Stomach smooth muscle (tissue), 2 donors: ENCODE measurements at regions not wholly inside any gene's neighbourhood (a gene's known extent, or its start where the extent isn't known, plus 50 kb on each side); places are given as distances from the start of the nearest gene placed in this dataset.
"Not testable (repeated sequence)": the region's sequence is repeated elsewhere in the genome, so short reads cannot be mapped to it uniquely, and the experiment has no call there.

Source experiments
- H3K27ac ChIP-seq: one replicate; pipeline ENCODE4 v1.7.0; 2013; ENCODE audit warnings: mild to moderate bottlenecking, low read length, inconsistent platforms
- H3K27me3 ChIP-seq, 2 donors: one replicate each; pipeline ENCODE4 v1.7.0; 2013; ENCODE audit warnings: low read length in 2 of 2; ENCODE audit not compliant: insufficient read depth in 2 of 2, control insufficient read depth in 1 of 2
- H3K36me3 ChIP-seq, 2 donors: one replicate each; pipeline ENCODE4 v1.7.0; 2013; ENCODE audit warnings: low read length in 2 of 2; ENCODE audit not compliant: control insufficient read depth in 2 of 2, insufficient read depth in 2 of 2
- H3K4me1 ChIP-seq: one replicate; pipeline ENCODE4 v1.7.0; 2013; ENCODE audit warnings: low read length; ENCODE audit not compliant: control insufficient read depth, insufficient read depth
- H3K4me3 ChIP-seq, 2 donors: one replicate each; pipeline ENCODE4 v1.7.0; 2013; ENCODE audit warnings: low read length in 2 of 2
- H3K9ac ChIP-seq, 2 donors: one replicate each; pipeline ENCODE4 v1.7.0; 2013; ENCODE audit warnings: low read length in 2 of 2, mild to moderate bottlenecking in 1 of 2
- H3K9me3 ChIP-seq, 2 donors: one replicate each; pipeline ENCODE4 v1.7.0; 2013; ENCODE audit warnings: low read length in 2 of 2; ENCODE audit not compliant: control insufficient read depth in 2 of 2
- donor health status: healthy.
- donor health status: Pancreatic carcinoma.

GRCh38 chr5:117539692-117540091, 965.1 kb upstream of the SEMA6A start:
- H3K27ac ChIP-seq = no peak overlapping the region
- no peaks in the 10 kb centered on the region for H3K4me1 ChIP-seq
- H3K27me3 ChIP-seq = no peaks in the 10 kb centered on the region
- H3K36me3 ChIP-seq = no peaks in the 10 kb centered on the region
- no peak overlapping the region for H3K9ac ChIP-seq
- H3K9me3 ChIP-seq = no peaks in the 10 kb centered on the region
- H3K4me3 ChIP-seq = no peak overlapping the region

- Histone ChIP-seq H3K27ac (no peak overlapping the region), H3K9me3 (no peaks in the 10 kb centered on the region), H3K4me1 (no peaks in the 10 kb centered on the region), H3K4me3 (no peak overlapping the region), H3K27me3 (no peaks in the 10 kb centered on the region), H3K36me3 (no peaks in the 10 kb centered on the region), H3K9ac (no peak overlapping the region)
Observed at GRCh38 chr5:117533792-117534191, 959.2 kb upstream of the SEMA6A start.

GRCh38 chr5:117533051-117533670, 958.5 kb upstream of the SEMA6A start:
- H3K9ac ChIP-seq, H3K36me3 ChIP-seq, H3K27me3 ChIP-seq, H3K9me3 ChIP-seq, H3K4me1 ChIP-seq, H3K27ac ChIP-seq, H3K4me3 ChIP-seq: not testable (repeated sequence)

GRCh38 chr5:117519957-117520500, 945.4 kb upstream of the SEMA6A start:
- Histone ChIP-seq H3K4me1 (no peaks in the 10 kb centered on the region), H3K4me3 (no peak overlapping the region), H3K27me3 (no peaks in the 10 kb centered on the region), H3K9me3 (peaks cover 0 to 2% of the 10 kb centered on the region in 2 donors), H3K9ac (no peak overlapping the region), H3K36me3 (no peaks in the 10 kb centered on the region), H3K27ac (no peak overlapping the region)

- no peaks in the 10 kb centered on the region for H3K36me3 ChIP-seq
- H3K9me3 ChIP-seq = no peaks in the 10 kb centered on the region
- no peak overlapping the region for H3K9ac ChIP-seq
- no peaks in the 10 kb centered on the region for H3K4me1 ChIP-seq
- no peak overlapping the region for H3K27ac ChIP-seq
- H3K4me3 ChIP-seq = no peak overlapping the region
- H3K27me3 ChIP-seq = no peaks in the 10 kb centered on the region
Observed at GRCh38 chr5:117504305-117504704, 929.7 kb upstream of the SEMA6A start.

GRCh38 chr5:117497601-117498000, 923.0 kb upstream of the SEMA6A start:
- no peaks in the 10 kb centered on the region for H3K4me1 ChIP-seq
- no peak overlapping the region for H3K9ac ChIP-seq
- H3K36me3 ChIP-seq = no peaks in the 10 kb centered on the region
- no peak overlapping the region for H3K4me3 ChIP-seq
- H3K27ac ChIP-seq = no peak overlapping the region
- no peaks in the 10 kb centered on the region for H3K27me3 ChIP-seq
- H3K9me3 ChIP-seq = no peaks in the 10 kb centered on the region

GRCh38 chr5:117496801-117497200, 922.2 kb upstream of the SEMA6A start:
- Histone ChIP-seq H3K27ac (no peak overlapping the region), H3K4me1 (no peaks in the 10 kb centered on the region), H3K36me3 (no peaks in the 10 kb centered on the region), H3K9ac (no peak overlapping the region), H3K4me3 (no peak overlapping the region), H3K27me3 (no peaks in the 10 kb centered on the region), H3K9me3 (no peaks in the 10 kb centered on the region)

- Histone ChIP-seq H3K9ac (no peak overlapping the region), H3K4me1 (no peaks in the 10 kb centered on the region), H3K4me3 (no peak overlapping the region), H3K9me3 (no peaks in the 10 kb centered on the region), H3K27ac (no peak overlapping the region), H3K27me3 (no peaks in the 10 kb centered on the region), H3K36me3 (no peaks in the 10 kb centered on the region)
Observed at GRCh38 chr5:117494188-117494587, 919.6 kb upstream of the SEMA6A start.

GRCh38 chr5:117488976-117489500, 914.4 kb upstream of the SEMA6A start:
- H3K27me3 ChIP-seq = no peaks in the 10 kb centered on the region
- no peak overlapping the region for H3K4me3 ChIP-seq
- H3K9ac ChIP-seq = no peak overlapping the region
- no peaks in the 10 kb centered on the region for H3K4me1 ChIP-seq
- no peak overlapping the region for H3K27ac ChIP-seq
- no peaks in the 10 kb centered on the region for H3K9me3 ChIP-seq
- H3K36me3 ChIP-seq = no peaks in the 10 kb centered on the region

- Histone ChIP-seq H3K4me1 (no peaks in the 10 kb centered on the region), H3K9ac (no peak overlapping the region), H3K9me3 (no peaks in the 10 kb centered on the region), H3K4me3 (no peak overlapping the region), H3K27ac (no peak overlapping the region), H3K27me3 (no peaks in the 10 kb centered on the region), H3K36me3 (no peaks in the 10 kb centered on the region)
Observed at GRCh38 chr5:117487556-117487955, 912.9 kb upstream of the SEMA6A start.

- no peaks in the 10 kb centered on the region for H3K27me3 ChIP-seq
- H3K36me3 ChIP-seq = no peaks in the 10 kb centered on the region
- H3K9ac ChIP-seq = no peak overlapping the region
- no peak overlapping the region for H3K27ac ChIP-seq
- no peaks in the 10 kb centered on the region for H3K9me3 ChIP-seq
- H3K4me1 ChIP-seq = no peaks in the 10 kb centered on the region
- H3K4me3 ChIP-seq = no peak overlapping the region
Observed at GRCh38 chr5:117486879-117487391, 912.3 kb upstream of the SEMA6A start.
